ENCODE measurements at regions not wholly inside any gene's neighbourhood (a gene's known extent, or its start where the extent isn't known, plus 50 kb on each side); places are given as distances from the start of the nearest gene placed in this dataset.

DNA sequence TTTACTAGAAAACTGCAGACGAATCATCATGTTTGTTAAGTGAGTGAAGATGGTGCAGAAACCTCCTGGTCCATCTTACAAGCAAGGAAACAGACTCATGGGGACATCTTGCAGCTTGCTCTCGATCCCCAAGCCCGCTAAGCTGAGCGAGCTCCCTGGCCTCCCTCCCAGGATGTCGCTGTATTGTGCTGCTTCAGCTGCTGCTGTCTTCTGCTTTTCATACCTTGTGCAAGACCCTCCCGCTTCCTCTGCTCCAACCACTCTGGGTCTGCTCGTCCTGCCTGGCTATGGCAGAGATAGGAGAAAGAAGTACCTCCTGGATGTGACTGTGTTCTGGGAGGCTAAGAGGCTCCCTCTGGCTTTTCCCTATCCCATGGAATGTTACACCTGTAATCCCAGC lies 285.2 kb upstream of the FZD8 start:
- H4K5ac ChIP-seq (ENCODE audit: insufficient read length, low read depth, low read length), result no peak overlapping the region
- no peak overlapping the region for H3K4me2 ChIP-seq (ENCODE audit: insufficient read depth in 1 of 2, low read depth in 2 of 2, low read length in 2 of 2)
- no peak overlapping the region for H2BK15ac ChIP-seq (ENCODE audit: low read length)
- H2BK120ac ChIP-seq (replicated peaks; ENCODE audit: low read depth, low read length), result no peak overlapping the region
- no peak for FAIRE-seq
- H2BK5ac ChIP-seq (ENCODE audit: low read depth, low read length), result no peak overlapping the region
- no peak for DNase-seq (ENCODE audit: low read depth in 1 of 2, low spot score in 2 of 2)
- H3K79me1 ChIP-seq (ENCODE audit: low read depth, low read length), result no peaks in the 10 kb centered on the region
- H3K27me3 ChIP-seq (replicated peaks in 1 of 4; ENCODE audit: control insufficient read depth in 3 of 4, extremely low read depth in 1 of 4, insufficient read depth in 3 of 4, low read length in 3 of 4), result no peaks in the 10 kb centered on the region
- no peaks in the 10 kb centered on the region for H3K9me3 ChIP-seq (ENCODE audit: insufficient read depth in 2 of 2, low read depth in 1 of 2, low read length in 1 of 2)
- 86% methylated on average over 7 of the region's 7 CpGs; no CpG with 5 or more reads in 1 of the 2 experiments for WGBS, 2 experiments (ENCODE audit: extremely low coverage in 1 of 2, insufficient coverage in 1 of 2, insufficient read length in 1 of 2, insufficient replicate concordance in 2 of 2, low coverage in 1 of 2, low lambda C conversion rate in 2 of 2, missing lambda C conversion rate in 1 of 2)
- POLR2A ChIA-PET (ENCODE audit: partially characterized antibody), result no interaction called here
- H4K91ac ChIP-seq (replicated peaks; ENCODE audit: insufficient read length, low read length), result no peak overlapping the region
- H2BK12ac ChIP-seq (ENCODE audit: low read depth, low read length), result peak overlapping the region; percentile 13; the same call in 1 of the 2 replicates
- no peaks in the 10 kb centered on the region for H4K20me1 ChIP-seq (replicated peaks in 1 of 2; ENCODE audit: control insufficient read depth in 1 of 2, insufficient read depth in 2 of 2, low read length in 2 of 2)
- no peak overlapping the region for H3K56ac ChIP-seq (replicated peaks; ENCODE audit: insufficient read length, low read depth, low read length)
- no peak overlapping the region for H3K23ac ChIP-seq (ENCODE audit: insufficient read length)
- no peak overlapping the region for H3K27ac ChIP-seq (ENCODE audit: low read depth, low read length)
- no peak overlapping the region for H2AK5ac ChIP-seq (ENCODE audit: low read depth, low read length)
- 0 out of 2 replicates have a peak overlapping the region, but pooled peaks have one; percentile 46 for H2AFZ ChIP-seq (ENCODE audit: low read length)
- H3K4me3 ChIP-seq (ENCODE audit: extremely low read depth in 1 of 4, insufficient read depth in 2 of 4, low read depth in 3 of 4, low read length in 4 of 4), result no peak overlapping the region
- H2BK20ac ChIP-seq (ENCODE audit: low read length), result no peak overlapping the region
- no peaks in the 10 kb centered on the region for H3K36me3 ChIP-seq (ENCODE audit: control insufficient read depth in 2 of 4, insufficient read depth in 4 of 4, low read length in 3 of 4)
- no peaks in the 10 kb centered on the region for H3K79me2 ChIP-seq (ENCODE audit: control insufficient read depth in 1 of 2, insufficient read depth in 2 of 2, low read length in 2 of 2)
- H3K23me2 ChIP-seq (ENCODE audit: low read depth, low read length), result no peaks in the 10 kb centered on the region
- no peak overlapping the region for H3K9ac ChIP-seq (replicated peaks in 1 of 4; ENCODE audit: extremely low read depth in 1 of 4, low read depth in 3 of 4, low read length in 3 of 4)
- no peak overlapping the region for H3K4ac ChIP-seq (replicated peaks; ENCODE audit: insufficient read length, low read depth, low read length)
- CTCF ChIA-PET (ENCODE audit: partially characterized antibody), result no interaction called here
- H3K4me1 ChIP-seq (replicated peaks in 1 of 4; ENCODE audit: control insufficient read depth in 3 of 4, insufficient read depth in 4 of 4, low read length in 3 of 4), result peaks cover 0 to 10% (median 3%) of the 10 kb centered on the region in 4 experiments; a peak in 4 of 7 replicates
- no peak overlapping the region for H4K8ac ChIP-seq (ENCODE audit: extremely low read depth, insufficient read depth, low read length)
- H3K18ac ChIP-seq (ENCODE audit: extremely low read depth, low read length), result peak overlapping the region; percentile 33
- H3K14ac ChIP-seq (ENCODE audit: insufficient read length), result no peak overlapping the region
- TF ChIP-seq, protein P1, sequence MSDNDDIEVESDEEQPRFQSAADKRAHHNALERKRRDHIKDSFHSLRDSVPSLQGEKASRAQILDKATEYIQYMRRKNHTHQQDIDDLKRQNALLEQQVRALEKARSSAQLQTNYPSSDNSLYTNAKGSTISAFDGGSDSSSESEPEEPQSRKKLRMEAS (IDR thresholded peaks at IDR 0.05), result no peak
- TF ChIP-seq JUN (IDR thresholded peaks at IDR 0.05; ENCODE audit: low read depth, low read length), result no peak
- TF ChIP-seq MAFK (IDR thresholded peaks at IDR 0.05; ENCODE audit: low read depth, low read length), result no peak
- TF ChIP-seq, protein P2, sequence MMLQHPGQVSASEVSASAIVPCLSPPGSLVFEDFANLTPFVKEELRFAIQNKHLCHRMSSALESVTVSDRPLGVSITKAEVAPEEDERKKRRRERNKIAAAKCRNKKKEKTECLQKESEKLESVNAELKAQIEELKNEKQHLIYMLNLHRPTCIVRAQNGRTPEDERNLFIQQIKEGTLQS (IDR thresholded peaks at IDR 0.05; ENCODE audit: insufficient read depth, low read depth, low read length), result no peak
- no peak for TF ChIP-seq RNF2 (IDR thresholded peaks at IDR 0.05; ENCODE audit: borderline replicate concordance, low read depth, low read length, missing control alignments, poor library complexity, severe bottlenecking)
- TF ChIP-seq SP4 (IDR thresholded peaks at IDR 0.05; ENCODE audit: low read length), result no peak
- TF ChIP-seq CHD2 (IDR thresholded peaks at IDR 0.05; ENCODE audit: low read length), result no peak
- TF ChIP-seq RFX5 (IDR thresholded peaks at IDR 0.05; ENCODE audit: borderline replicate concordance, low read depth, low read length), result no peak
- no peak for TF ChIP-seq EZH2 (IDR thresholded peaks at IDR 0.05; ENCODE audit: low read depth, low read length, severe bottlenecking)
- no peak for TF ChIP-seq CHD1 (IDR thresholded peaks at IDR 0.05; ENCODE audit: low read depth, low read length)
- TF ChIP-seq, protein P3, sequence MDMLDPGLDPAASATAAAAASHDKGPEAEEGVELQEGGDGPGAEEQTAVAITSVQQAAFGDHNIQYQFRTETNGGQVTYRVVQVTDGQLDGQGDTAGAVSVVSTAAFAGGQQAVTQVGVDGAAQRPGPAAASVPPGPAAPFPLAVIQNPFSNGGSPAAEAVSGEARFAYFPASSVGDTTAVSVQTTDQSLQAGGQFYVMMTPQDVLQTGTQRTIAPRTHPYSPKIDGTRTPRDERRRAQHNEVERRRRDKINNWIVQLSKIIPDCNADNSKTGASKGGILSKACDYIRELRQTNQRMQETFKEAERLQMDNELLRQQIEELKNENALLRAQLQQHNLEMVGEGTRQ (IDR thresholded peaks at IDR 0.05; ENCODE audit: low read length), result no peak
- no peak for TF ChIP-seq POLR2AphosphoS5 (IDR thresholded peaks at IDR 0.05; ENCODE audit: low read depth, low read length)
